ACHN (cell line): ENCODE measurements at regions not wholly inside any gene's neighbourhood (a gene's known extent, or its start where the extent isn't known, plus 50 kb on each side); places are given as distances from the start of the nearest gene placed in this dataset.
"Not testable (repeated sequence)": the region's sequence is repeated elsewhere in the genome, so short reads cannot be mapped to it uniquely, and the experiment has no call there.

Experiments
- DNase-seq: peaks from one replicate; pipeline ENCODE4 v3.0.0-alpha.2; 2015
- in situ Hi-C: cut with HindIII; loops from 2 replicates; pipeline ENCODE4 v1.10.0; 2017; ENCODE audit warnings: low sequenced_read_pairs, low pct_ligation_motif_present, low pct_unique_long_range_greater_than_20kb

DNA sequence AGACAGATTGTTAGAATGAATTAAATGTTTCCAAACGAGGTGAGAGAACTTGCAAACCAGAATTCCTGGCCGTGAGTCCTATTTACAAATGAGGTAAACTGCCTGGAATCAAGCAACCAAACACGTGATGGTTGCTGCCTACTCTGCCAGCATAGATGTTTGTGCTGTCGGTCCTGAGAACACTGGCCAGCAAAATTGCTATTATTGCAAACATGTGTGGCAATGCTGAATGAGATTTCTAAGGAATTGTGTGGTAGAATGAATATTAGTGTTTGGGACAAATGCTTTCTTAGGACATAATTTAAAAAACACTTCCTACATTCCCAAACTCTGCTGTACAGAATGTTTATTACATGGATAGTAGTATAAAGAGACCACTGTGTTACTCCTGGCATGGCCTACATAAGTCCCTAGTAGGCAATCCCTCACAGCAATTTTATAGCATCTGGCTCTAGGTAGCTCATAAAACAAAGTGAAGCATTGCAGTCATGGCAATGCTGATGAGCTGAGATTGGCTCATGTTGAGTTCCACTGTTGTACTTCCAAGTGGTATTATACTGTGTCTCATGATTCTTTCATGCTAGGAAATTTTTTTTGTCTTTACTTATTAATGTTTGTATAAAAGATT is 605.2 kb upstream of the EPHA5 start:
- in situ Hi-C loops: no loop called here
- no peak for DNase-seq

DNA sequence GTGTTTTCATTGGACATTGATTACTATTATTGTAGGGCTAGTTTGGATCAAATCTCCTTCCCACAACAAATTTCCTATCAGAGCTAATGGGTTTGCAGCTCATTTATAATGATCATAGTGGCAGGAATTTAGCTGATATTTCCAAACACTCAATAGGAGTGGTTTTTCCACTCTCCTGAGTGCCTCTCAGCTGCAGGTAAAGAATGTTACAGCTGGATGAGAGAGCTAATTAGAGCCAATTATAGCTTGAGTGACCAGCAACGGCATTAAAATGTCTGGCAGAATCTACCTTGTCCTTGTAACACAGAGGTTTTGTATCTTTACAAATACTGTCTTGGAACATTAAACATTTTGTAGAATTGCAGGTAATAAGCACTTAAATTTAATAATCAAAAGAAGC is 602.8 kb upstream of the EPHA5 start:
- DNase-seq: no peak
- in situ Hi-C loops: no loop called here

DNA sequence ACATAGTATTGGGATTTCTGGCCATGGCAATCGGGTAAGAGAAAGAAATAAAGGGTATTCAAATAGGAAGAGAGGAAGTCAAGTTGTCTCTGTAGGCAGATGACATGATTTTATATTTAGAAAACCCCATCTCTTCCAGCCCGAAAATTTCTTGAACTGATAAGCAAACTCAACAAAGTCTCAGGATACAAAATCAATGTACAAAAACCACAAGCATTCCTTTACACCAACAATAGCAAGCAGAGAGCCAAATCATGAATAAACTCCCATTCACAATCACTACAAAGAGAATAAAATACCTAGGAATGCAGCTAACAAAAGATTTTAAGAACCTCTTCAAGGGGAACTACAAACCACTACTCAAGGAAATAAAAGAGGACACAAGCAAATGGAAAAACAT is 600.1 kb upstream of the EPHA5 start:
- in situ Hi-C loops, DNase-seq: not testable (repeated sequence)

DNA sequence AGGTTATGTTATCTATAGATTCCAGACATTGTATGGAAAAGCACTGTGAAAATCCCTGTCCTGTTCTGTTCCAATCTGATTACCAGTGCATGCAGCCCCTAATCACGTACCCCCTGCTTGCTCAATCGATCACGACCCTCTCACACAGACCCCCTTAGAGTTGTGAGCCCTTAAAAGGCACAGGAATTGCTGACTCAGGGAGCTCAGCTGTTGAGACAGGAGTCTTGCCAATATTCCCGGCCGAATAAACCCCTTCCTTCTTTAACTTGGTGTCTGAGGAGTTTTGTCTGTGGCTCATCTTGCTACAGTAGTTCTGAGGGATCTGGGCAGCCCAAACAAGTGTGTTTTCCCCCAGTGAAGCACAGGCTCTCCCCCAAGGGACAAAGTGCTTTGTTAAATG is 596.3 kb upstream of the EPHA5 start:
- DNase-seq, in situ Hi-C loops: not testable (repeated sequence)

DNA sequence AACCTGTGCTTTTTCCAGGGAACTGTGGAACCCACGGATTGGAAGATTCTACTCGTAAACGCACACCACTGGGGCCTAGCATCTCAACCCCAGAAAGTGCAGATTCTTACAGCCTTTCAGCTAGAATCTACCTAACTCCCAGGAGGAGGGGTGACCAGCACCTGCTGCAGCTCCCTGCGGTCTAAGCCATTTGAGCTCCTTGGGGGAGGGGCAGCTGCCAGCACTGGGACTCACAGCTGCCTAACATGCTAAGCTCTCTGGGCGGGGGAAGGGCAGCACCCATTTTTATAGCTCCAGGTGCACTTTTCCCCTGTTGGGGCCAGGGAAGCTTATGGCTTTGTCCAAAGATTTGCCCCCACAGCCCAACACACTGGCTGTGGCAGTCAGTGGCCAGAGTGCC is 595.7 kb upstream of the EPHA5 start:
- no peak for DNase-seq

DNA sequence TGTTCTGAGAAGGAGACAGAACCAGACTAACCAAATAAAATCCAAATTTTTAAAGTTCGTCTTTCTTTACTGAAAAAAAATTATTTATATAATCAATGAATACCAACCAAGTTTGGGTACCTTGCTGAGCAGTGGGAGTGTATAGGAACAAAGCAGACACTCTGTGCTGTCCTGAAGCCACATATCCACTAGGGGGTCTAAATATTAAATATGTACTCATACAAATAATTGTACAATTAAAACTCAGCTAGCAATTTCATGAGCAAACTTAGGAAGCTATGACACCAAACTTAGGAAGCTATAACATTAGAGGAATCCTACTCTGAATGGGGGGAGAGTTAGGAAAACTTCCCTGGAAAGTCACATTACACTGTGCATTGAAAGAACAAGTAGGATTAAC is 582.0 kb upstream of the EPHA5 start:
- DNase-seq: no peak
- in situ Hi-C loops: no loop called here

More for the DNA sequence above, 595.7 kb upstream of the EPHA5 start:
- in situ Hi-C loops: no loop called here

DNA sequence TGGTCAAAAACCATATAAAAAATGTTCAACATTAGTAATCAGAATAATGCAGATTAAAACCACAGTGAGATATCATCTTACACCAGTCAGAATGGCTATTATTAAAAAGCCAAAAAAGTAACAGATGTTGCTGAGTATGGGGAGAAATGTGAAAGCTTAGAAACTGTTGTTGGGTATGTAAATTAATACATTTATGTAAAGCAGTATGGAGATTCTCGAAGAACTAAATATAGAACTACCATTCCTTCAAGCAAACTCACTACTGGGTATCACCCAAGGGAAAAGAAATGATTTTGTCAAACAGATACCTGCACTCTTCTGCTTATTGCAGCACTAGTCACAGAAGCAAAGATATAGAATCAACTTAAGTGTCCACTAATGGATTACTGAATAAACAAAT is 576.4 kb upstream of the EPHA5 start:
- in situ Hi-C loops: no loop called here
- DNase-seq: no peak

DNA sequence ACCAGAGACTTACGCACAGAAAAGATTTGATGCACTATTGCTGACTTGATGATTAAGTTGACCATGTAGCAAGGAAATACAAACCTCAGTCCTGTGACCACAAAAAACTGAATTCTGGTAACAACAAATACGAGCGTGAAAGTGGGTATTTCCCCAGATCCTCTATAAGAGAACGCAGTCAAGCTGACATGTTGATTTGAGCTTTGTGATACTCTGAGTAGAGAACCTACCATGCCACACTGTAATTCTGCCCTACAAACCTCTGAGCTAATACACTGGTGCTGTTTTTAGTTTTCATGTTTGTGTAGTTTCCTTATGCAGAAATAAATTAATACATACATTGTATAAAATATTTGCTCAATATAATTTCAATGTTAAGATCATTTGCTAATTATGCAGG is 565.6 kb upstream of the EPHA5 start:
- DNase-seq: no peak
- in situ Hi-C loops: no loop called here

DNA sequence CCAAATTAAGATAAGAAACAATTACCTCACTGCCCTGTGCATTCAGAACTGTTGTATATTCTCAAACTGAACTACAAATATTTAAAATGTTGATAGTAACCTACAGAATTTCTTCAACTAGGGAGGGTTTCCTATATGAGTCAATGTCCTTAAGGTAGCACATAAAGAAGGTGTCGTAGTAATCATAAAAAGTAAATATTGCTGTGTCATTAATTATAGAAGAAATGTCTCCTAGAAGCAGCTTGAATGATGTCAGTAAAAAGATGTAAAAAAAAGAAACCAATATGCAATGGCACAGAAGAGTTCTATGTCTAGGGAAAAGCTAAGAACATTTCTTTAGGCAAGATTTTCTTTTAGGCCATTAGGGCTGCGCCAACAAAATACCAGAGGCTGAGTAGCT is 559.6 kb upstream of the EPHA5 start:
- DNase-seq: no peak
- in situ Hi-C loops: no loop called here

DNA sequence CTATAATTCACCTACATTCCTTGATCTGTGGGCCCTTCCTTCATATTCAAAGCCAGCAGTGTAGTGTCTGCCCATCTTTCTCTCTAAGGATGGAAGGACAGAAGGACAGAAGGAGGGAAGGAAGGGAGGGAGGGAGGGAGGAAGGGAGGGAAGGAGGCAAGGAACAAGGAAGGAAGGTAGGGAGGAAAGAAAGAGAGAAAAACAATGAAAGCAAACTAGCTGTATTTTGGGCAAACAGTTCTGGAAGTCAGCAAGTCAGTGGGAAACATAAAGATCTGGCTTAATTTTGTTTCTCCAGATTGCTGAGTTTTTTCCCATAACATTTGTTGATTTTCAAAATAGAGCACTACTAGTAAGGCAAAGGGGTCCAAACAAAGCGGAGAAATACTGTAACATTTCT is 555.2 kb upstream of the EPHA5 start:
- DNase-seq: no peak

DNA sequence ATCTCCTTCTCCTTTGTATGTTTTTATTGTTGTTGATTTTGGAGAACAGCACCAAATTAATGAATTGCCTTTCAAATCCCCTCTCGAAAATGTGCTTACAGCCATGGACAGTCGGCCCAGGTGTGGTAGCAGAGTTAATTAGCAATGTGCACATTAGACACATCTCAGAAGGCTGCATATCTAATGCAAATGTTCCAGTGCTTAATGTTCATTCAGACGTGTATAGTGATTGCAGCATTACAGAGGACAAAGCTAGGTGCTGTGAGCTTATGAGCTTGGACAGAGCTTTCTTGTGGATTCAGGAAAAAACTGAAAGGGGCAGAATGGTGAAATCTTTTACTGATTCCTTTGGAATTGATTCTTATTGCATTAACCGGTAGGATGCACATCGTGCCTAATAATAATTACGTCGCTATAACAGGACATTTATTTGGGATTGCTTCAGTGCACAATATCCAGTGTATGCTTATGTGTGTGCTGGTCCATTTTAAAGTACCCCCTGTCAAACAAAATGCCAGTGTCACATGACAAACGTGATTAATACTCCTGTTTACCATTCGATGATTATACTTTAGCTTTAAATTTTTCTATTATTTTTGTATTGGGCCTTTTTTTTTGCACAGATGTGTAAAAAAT is 552.9 kb upstream of the EPHA5 start:
- in situ Hi-C loops: no loop called here
- DNase-seq: no peak

More for the DNA sequence above, 555.2 kb upstream of the EPHA5 start:
- in situ Hi-C loops: no loop called here

DNA sequence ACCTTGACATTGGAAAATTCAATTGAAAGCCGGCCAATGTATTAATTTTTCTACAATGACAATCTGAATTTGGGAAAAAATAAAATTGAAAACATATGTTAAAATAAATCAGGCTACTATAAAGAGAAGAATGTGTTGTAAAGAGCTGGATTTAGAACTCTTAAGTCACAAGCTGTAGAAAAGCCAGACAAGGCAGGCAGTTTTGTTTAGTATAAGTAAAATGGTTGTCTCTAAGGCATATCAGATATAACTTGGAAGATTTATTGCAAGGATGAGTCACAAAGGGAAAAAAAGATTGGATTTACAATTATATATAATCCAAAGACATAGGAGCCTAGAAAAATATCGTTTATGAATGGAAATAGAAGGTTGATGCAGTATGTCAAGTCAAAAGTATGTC is 549.1 kb upstream of the EPHA5 start:
- no peak for DNase-seq
- in situ Hi-C loops: no loop called here

DNA sequence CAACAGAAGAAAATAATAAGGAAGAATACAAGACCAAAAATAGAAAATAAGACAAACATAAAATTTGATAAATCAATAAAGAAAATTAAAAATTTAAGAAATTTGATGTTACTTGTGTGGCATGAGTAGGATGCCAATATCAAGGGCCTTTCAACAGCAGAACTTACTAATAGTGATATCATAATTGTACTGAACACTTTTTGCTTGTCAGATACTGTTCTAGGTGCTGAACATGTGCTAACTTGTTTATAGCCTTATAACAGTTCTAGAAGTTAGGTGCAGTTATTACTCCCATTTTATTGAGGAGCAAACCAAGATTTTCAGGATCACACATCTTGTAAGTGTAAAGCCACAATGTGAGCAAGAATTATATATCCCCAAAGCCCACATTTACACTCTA is 546.0 kb upstream of the EPHA5 start:
- in situ Hi-C loops: no loop called here
- DNase-seq: no peak

DNA sequence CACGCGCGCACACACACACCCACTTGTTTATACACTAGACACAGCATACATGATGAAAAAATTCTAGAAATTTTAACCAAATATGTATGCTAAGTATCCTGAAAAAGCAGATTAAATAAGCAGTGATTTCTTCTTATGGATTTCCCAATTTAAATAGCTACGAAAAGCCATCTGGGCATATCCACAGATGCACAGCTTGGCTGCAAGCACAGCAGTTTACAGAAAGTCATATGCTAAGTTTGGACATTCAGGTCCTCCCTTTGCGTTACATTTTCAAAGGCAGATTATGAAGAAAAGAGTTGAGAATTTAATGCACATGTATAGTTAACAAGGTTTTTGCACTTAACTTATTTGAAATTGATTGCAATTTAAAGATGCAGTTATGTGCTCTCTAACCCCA is 542.2 kb upstream of the EPHA5 start:
- in situ Hi-C loops: no loop called here
- no peak for DNase-seq

DNA sequence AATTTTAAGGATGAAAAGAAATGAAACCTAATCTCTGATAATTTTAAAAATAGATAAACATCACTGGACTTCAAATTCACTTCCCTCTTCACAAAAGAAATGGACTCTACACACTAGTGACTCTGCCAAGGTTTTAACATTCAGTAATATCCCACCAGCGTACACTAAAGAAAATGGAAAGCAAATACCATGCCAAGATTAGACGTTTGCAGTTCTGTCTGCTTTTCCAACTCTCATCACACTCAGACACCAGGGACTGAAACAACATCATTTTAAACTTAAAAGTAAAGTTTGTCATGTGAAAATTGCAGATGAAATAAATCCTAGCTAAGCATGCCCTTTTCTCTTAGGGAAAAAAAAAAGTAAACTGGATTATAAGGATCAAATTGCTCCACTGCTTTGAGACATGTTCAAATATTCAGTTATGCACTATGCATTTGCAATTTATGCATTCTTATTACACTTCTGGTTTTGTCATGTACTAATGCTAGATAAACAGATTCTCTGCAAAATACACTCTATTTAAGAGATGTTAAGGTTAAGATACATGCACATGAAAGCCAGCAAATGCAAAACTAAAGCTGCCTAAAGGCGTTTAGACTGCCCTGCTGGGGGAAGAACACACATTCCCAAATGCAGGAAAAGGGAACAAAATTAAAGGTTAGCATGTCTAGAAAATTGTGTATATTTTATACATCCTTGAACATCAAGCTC is 534.4 kb upstream of the EPHA5 start:
- in situ Hi-C loops: no loop called here
- DNase-seq: no peak

DNA sequence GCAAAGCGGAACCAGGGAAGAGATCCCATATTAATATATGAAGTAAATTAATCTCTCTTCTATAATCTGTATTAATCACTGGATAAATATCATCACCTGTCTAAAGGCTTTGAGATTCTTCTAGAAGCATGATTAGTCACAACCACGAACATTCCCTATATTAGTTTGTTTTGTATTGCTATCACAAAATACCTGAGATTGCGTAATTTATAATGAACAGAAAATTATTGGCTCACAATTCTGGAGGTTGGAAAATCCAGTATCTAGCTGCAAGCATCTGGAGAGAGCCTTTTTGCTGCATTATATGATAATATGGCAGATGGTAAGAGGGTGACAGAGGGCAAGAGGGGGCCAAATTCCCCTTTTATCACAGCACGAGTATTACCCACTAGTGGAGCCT is 532.6 kb upstream of the EPHA5 start:
- in situ Hi-C loops: no loop called here
- DNase-seq: no peak

DNA sequence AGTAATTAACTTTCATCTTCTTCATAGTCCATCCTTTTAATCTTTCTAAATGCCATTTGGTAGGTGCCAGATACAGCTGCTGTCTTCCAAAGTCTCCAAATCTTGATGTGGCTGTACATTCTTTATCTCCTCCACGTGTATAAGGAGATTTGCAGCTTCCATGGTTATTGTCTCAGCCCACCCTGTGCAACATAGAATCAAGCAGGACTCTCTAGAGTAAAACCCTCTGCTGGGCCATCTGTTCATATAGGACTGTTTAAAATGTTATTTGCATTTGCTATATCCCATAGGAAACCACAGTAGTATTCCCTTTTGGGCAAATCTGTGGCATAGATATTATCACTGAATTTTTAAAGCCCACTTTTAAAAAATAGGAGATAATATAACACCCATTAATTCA is 527.2 kb upstream of the EPHA5 start:
- no peak for DNase-seq
- in situ Hi-C loops: no loop called here

DNA sequence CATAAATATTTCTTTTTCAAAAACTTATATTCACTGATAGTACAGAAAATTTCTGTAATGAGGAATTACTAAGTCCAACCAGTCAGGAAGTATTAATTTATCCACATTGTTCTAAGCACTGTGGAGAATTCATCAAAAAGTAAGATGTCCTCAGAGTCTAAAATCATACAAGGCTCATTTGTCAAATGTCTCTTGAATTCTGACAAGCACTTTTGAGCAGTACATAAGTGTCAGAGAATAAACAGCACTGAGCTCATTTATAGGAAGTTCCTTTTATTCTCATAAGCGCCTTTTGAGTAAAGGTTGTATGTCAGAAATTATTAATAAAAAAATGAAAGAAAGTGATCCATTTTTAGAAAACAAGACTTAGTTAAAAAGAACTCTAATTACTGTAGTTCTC is 523.2 kb upstream of the EPHA5 start:
- in situ Hi-C loops: no loop called here
- no peak for DNase-seq

DNA sequence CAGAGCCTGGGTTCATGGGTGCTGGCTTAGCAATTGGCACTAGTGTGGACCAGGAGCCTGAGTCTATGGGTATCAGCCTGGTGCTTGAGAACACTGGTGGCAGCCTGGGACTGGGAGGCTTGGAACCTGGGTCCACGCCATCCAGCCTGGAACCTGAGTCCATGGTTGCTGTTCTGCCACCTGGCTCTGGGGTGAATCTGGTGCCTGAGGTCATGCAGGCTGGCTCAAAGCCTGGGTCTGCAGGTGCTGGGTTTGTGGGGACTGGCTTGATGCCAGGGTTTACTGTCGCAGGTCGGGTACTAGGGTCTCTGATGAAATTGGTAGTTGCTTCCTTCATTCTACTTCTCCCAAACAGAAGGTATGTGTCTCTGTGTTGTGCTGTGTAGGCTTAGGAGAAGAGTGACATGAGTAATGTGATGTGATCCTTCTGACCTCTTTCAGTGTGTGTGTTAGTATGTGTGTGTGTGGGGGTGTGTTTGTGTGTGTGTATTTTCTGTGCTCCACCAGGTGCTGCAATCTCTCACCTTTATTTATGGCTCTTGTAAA is 517.0 kb upstream of the EPHA5 start:
- in situ Hi-C loops: no loop called here
- DNase-seq: no peak

DNA sequence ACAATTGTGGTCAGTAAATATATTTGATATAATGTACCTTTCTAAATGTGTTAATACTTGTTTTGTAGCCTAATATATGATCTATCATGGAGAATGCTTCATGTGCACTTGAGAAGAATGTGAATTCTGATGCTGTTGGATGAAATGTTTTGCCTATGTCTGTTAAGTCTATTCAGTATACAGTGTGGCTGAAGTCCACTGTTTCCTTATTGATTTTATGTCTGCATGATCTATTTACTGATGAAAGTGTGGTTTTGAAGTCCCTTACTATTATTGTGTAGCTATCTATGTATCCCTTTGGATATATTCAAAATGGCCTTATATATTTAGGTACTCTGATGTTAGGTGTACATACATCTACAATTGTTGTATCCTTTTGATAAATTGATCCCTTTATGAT is 515.8 kb upstream of the EPHA5 start:
- in situ Hi-C loops: no loop called here
- no peak for DNase-seq
